GM12873 (cell line): ENCODE measurements at regions not wholly inside any gene's neighbourhood (a gene's known extent, or its start where the extent isn't known, plus 50 kb on each side); places are given as distances from the start of the nearest gene placed in this dataset.

Experiments
- CTCF ChIP-seq: IDR thresholded peaks from 2 replicates; pipeline ENCODE4 v1.5.1; 2012; ENCODE audit warnings: low read depth, mild to moderate bottlenecking, moderate library complexity, low read length, control low read depth; ENCODE audit not compliant: insufficient read depth; ENCODE audit errors: missing control alignments

GRCh38 chr10:85256481-85256880 lies 928.1 kb downstream of the CCSER2 start:
- no peak for TF ChIP-seq CTCF

DNA sequence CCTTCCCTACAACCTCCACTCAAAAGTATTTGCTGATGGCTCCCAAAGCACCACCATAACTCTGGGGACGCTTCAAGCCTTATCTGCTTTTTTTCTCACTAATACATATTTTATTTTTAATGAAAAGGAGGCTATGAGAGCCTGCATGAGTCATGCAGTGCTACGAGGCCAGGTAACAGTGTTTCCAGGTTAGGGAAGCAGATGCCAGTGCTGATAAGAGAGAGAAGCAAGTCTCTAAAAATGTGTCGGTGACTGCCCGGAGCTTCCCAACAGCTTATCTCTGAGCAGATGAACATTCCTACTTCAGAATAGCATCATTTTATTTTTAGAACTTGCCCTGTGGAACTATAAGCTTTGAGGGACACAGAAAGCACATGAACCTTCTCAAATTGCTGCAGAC lies 931.5 kb downstream of the CCSER2 start:
- no peak for TF ChIP-seq CTCF

DNA sequence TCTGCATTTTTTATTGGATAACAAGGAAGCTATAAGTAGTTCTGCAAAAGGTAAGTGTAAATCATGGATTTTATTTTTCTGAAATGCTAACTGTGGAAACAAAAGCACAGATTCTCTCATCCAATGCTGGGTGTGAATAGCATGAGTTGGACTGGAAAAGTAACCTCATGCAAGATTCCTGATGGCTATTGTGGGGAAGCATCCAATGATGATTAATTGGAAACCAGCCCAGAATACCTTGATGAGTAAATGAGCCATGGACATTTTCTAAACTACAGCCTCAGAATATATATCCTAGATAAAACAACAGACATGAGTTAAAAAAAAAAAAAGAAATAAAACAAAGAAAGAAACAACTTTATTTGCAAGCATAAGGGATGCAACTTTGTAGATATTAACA lies 934.6 kb downstream of the CCSER2 start:
- TF ChIP-seq CTCF, result no peak

- no peak for TF ChIP-seq CTCF
These were observed 936.7 kb downstream of the CCSER2 start for GRCh38 chr10:85265121-85265520.

GRCh38 chr10:85266808-85267207 lies 938.4 kb downstream of the CCSER2 start:
- TF ChIP-seq CTCF, result no peak

- TF ChIP-seq CTCF, result no peak
These were observed 951.6 kb downstream of the CCSER2 start for GRCh38 chr10:85280014-85280413.

DNA sequence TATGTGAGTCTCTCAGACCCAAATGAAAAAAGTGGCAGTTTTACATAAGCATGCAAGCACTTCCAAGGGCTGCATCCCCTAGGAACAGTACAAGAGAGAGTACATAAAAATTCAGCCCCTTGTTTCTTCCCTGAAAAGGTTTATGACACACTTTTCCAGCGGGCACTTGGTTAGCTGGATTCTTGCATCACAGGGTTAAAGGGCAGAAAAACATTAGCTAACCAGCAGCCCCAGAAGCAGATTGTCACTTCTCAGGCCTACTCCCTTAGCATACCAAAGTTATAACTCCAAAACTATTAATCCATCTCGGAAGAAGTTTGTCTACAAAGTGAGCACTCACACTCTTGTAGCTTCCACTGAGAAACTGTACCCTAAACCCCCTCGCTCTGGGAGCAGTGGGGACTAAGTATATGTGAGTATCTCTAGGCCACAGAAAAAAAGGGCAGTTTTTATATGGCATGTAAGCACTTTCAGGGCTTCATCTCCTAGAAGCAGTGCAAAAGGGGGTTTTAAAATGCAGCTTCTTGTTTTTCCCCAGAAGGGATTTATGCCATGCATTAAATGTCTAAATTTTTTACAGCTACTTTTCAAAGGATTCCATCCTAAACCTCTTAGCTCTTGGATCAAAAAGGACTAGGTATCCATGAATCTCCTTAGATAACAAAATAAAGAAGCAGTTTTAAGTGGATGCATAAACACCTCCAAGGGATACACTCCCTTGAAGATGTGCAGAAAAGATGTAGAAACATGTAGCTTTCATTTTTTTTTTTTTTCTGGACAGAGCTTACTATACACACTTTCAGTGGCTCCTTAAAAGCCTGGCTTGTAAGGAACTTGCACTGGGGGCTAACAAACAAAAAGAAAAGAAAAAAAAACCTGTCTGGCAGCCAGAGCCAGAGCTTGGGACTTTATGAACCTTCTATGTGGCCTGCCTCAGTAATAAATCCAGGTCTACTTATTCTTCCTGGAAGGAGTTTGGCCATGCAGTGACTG lies 956.7 kb downstream of the CCSER2 start:
- no peak for TF ChIP-seq CTCF
